HG02981 (cell line): ENCODE measurements at regions not wholly inside any gene's neighbourhood (a gene's known extent, or its start where the extent isn't known, plus 50 kb on each side); places are given as distances from the start of the nearest gene placed in this dataset.

ENCODE experiments used
- ATAC-seq: cut with Tn5 transposase; IDR thresholded peaks from one replicate; pipeline ENCODE4 v1.9.1; 2021; ENCODE audit warnings: mild to moderate bottlenecking, moderate library complexity; ENCODE audit not compliant: unreplicated experiment

DNA sequence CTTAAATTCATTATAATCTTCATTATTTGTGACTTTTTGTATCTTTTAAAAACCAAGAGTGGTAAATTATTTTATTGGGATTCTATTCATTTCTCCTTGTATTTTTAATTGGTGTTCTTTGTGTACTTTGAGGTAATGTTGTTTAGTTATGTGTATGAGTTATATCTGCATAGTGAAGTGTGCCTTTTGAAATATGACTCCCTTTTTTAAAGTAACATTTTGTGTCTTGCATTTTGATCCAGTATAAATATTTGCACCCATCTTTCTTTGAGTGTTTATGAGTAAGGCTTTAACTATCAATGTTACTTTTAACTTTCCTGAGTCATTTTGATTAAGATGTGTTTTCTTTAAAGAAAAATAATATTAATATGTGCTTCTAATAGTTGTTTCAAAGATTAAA is 90.0 kb upstream of the MYOCD start:
- no peak for ATAC-seq

DNA sequence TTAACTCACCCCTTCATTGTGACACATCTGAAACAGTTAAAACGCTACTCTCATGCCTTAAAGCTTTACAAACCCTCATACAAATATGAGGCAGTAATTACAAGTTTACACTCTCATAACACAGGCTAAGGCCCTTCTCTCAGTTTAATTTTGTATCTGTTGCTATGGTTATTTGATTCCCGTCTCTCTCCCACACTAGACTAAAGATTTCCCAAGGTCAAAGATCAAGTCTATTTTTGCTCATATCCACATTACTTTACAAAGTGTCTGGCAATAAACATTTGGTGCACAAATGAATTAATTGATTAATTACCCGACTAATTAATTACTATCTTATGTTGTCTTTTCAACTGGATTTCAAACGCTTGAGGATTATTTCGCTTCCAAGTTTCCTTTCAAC is 86.4 kb upstream of the MYOCD start:
- no peak for ATAC-seq

DNA sequence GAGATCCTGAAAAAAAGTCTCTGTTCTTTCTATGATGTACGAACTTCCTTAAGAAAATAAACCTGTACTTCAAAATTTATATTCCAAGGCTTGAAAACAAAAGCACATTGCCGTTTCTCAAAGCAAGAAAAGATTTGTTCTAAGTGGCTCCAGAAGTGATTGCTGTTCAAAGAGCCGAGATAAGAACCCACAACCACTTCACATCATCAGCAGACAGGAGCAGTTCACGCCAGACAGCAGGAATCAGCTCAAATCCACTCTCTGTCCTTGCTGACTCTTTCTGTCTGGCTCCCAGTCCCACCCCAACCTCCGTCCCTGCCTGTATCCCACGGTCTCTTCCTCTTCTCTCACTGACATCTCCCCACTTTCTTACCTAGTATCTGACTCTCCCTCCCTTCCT is 85.0 kb upstream of the MYOCD start:
- ATAC-seq: no peak

DNA sequence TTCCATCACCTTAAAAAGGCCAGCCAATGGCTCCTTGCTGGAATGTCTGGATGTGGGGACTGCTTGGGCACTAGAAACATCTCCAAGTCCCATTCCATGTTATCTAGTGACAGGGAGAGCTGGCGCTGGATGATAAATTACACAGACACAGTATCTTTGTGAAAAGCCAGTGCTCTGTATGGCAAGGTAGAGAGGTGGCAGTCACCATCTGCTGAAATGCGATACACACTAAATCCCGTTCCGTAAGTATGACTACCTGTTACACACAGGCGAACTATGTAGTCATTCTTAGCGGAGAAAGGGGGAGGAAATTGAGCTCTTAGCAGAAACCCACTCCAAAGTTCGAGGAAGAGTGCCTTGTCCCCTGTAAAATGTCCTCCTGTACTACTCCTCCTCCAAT is 81.0 kb upstream of the MYOCD start:
- ATAC-seq: no peak

DNA sequence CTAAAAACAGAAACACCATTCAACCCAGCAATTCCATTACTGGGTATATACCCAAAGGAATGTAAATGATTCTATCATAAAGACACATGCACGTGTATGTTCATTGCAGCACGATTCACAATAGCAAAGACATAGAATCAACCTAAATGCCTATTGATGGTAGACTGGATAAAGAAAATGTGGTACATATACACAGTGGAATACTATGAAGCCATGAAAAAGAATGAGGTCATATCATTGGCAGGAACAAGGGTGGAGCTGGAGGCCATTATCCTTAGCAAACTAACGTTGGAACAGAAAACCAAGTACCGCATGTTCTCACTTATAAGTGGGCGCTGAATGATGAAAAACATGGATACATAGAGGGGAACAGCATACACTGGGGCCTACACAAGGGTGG is 77.2 kb upstream of the MYOCD start:
- no peak for ATAC-seq

DNA sequence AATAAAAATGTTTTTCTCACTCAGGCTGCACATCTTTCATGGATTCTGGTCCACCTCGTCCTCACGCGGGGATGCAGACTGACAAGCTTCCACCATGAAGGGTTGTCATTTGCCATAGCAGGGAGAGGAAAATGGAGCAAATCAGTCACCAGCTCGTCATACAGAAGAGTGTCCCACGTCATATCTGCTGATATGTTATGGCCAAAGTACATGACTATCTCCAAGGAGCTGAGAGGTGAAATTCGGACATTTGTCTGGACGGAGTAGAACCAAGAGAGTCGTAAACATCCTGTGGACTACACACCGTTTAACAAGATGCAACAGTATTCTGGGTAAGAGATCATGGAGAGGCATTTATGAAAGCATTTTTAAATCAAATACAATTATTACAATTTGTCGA is 75.3 kb upstream of the MYOCD start:
- ATAC-seq: no peak

DNA sequence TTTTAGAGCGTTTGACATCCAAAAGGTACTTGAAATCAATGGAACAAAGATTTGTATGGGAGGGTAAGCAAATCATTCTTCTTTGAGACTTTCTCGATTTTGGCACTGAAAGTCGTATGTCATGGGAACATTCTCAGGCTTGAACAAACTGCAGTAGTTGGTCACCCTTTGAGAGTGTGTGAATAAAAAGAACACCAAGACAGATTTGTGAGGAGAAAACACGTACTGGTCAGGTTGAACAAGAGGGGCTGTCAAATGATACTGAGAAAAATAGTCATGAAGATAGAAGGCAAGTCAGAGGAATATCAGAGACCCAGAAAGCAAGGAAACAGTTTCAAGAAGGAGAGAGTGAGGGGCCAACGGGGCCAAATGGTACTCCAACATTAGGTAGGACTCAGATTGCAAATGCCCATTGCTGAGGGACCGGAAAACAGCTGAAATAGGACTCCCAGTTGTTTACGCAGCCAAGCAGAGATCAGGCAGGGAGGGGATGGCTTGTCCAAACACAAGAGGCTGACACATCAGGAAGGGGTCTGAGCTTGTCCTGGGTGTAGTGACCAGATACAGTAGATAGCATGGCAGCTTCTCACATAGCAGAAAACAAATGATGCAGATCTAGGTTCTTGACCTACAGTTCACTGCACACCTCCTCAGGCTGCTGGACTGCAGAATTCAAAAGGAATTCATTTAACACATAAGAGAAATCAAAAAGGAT is 74.5 kb upstream of the MYOCD start:
- no peak for ATAC-seq

DNA sequence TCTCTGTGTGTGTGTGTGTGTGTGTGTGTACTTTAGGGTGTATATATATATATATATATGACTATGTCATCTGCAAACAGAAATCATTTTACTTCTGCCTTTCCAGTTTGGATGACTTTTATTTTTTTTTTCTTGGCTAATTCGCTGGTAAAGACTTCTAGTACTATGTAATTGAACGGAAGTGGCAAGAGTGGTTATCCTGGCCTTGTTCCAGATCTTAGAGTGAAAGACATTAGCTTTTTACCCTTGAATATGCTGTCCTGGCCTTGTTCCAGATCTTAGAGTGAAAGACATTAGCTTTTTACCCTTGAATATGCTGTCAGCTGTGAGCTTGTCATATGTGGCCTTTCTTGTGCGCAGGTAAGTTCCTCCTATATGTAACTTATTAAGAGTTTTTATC is 72.7 kb upstream of the MYOCD start:
- ATAC-seq: no peak

DNA sequence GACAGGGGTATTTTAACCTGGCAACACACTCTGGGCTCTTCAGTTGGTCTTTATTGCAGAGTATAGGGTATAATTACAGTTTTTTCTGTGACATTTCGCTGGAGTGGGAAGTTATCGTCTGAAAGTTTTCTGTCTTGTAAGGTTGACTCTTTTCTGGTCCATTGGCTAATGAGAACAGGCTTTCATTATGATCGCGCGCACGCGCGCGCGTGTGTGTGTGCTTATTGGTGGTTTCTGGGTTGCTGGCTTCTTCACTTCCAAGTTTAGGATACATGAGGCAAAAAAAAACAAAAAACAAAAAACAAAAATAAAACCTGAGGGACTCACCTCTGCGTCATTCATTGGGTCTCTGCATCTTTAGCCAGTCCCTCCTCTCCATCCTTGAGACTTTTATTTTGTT is 68.7 kb upstream of the MYOCD start:
- no peak for ATAC-seq

DNA sequence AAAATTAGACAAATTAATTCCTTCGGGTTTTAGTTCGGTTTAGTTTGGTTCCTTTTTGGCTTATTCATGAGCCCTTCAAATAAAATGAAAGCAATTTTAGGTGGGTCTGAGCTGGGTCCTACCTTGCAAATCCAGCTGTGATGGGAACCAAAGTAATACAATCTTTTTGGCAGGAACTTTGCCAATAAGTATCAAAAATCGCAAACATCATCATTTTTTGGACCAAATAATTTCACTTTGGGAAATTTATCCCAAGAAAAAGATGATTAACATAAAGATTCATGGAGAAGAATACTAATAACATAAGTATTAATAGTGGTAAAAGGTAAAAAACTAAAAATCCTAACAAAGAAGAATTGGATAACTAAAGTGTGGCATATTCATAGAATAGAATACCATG is 67.8 kb upstream of the MYOCD start:
- ATAC-seq: no peak

DNA sequence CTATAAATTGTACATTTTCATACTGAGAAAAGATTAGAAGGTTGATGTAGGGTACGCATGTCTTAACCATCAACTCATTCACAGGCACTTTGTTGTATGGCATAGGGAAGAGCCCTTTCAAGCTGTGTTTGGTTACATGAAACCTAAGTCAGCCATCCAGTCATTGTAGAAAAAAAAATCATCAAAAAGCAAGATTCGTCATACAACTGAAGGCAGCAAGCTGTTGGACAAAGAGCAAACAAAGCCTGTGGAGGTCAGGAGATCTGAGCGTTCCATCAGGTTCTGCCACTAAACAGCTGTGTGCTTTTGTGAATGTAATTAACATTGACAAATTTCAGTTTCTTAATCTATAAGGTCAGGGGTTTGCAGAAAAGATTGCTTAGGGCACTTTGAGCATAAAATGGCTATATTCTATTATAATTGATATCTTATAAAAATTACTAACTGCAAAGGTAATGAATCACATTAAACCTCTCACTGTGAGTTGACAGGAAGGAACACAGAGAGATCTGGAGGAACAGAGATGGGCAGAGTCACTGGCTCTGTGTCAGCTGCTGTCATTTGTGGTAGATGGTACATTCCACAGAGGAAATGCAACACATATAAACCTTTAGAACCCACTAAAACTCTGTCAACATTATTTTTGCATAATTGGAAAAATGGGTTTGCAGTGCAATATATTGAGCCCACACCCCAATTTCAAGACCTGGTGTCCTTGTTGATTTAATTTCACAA is 66.3 kb upstream of the MYOCD start:
- ATAC-seq: no peak

DNA sequence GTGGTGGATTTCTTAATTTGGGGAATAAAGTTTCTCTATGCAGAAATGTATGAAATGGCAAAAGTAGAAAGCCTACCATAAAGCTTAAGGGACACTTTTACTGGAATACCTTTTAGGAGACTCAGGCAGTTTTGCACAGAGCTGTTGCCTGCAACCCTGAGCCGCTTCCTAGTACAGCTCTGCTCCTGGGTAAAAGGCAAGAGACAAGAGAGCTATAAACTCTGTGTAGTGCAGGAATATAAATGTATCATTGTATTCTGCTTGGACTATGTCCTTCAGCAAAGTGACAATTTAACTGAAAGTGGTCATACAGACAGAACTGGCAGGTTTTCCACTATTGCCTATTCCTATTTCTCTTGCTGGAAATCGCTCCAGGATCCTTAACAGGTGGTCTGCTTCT is 65.3 kb upstream of the MYOCD start:
- ATAC-seq: no peak

DNA sequence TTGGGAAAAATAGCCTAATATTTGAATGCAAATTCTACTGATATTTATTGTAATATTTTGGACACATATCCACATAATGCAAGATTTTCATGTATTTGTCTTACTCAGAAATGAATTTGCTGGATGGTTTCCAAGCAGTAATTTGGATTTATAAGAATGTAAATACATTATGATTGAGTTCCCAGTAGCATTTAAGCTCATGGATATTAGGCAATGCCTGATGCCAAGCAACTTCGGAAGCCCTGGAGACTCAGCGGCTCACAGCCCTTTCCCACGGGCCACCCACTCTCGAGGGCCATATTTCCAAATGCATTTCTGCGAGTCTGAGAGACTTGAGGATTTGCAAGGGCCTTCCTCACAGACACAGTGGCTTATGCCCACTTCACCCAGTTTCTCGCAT is 62.1 kb upstream of the MYOCD start:
- ATAC-seq: no peak

DNA sequence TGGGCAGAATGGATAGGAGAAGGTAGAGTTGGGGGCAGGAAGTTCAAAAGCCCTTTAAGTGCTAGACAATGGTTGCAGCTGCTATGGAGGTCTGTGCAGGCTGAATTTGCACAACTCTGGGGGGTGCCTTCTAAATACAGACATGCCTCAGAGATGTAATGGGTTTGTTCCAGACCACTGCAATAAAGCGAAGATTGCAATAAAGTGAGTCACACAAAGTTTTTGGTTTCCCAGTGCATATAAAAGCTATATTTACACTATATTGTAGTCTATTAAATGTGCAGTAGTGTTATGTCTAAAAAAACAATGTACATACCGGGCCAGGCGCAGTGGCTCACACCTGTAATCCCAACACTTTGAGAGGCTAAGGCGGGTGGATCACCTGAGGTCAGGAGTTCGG is 60.5 kb upstream of the MYOCD start:
- no peak for ATAC-seq

DNA sequence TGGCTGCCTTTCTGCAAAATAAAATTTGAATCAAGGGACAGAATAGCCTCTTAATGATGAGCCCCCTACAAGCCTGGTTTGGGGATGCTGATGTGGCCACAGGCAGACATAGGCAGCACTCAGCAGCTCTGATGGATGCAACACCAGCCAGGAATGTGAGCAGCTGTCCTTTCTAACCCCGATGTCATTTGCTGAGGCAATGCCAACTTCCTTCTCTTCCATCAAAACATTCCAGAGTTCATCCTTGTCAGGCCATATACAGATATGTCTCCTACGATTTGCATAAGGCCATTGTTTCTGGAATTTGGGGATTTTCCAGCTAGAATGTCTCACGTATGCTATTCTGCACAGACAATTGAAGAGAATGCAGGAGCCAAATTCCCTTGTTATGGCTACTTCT is 52.1 kb upstream of the MYOCD start:
- no peak for ATAC-seq
